ENCODE measurements at regions not wholly inside any gene's neighbourhood (a gene's known extent, or its start where the extent isn't known, plus 50 kb on each side); places are given as distances from the start of the nearest gene placed in this dataset.
"Not testable (repeated sequence)": the region's sequence is repeated elsewhere in the genome, so short reads cannot be mapped to it uniquely, and the experiment has no call there.

GRCh38 chr6:68229566-68229965 lies 405.5 kb upstream of the ADGRB3 start:
- Histone ChIP-seq H3K27me3 (ENCODE audit: low read length) (no peaks in the 10 kb centered on the region), H3K36me3 (ENCODE audit: insufficient read depth, low read length) (no peaks in the 10 kb centered on the region), H2AFZ (ENCODE audit: low read length) (no peak overlapping the region), H3K4me2 (ENCODE audit: low read depth, low read length, poor library complexity, severe bottlenecking) (no peak overlapping the region), H4K20me1 (ENCODE audit: insufficient read depth, low read depth, low read length) (no peaks in the 10 kb centered on the region), H3K9me2 (replicated peaks; ENCODE audit: insufficient read depth, low read length) (no peaks in the 10 kb centered on the region), H3K27ac (ENCODE audit: low read length) (no peak overlapping the region), H3K79me2 (ENCODE audit: low read length) (no peaks in the 10 kb centered on the region), H3K4me1 (ENCODE audit: low read length) (peaks cover 4% of the 10 kb centered on the region), H3K9me3 (ENCODE audit: low read length) (no peaks in the 10 kb centered on the region), H3K9ac (ENCODE audit: low read length) (no peak overlapping the region), H3K4me3 (ENCODE audit: low read length) (no peak overlapping the region)
- no peak for DNase-seq

GRCh38 chr6:68226460-68226859 lies 408.6 kb upstream of the ADGRB3 start:
- no peak overlapping the region for H2AFZ ChIP-seq (ENCODE audit: low read length)
- H3K27ac ChIP-seq (ENCODE audit: low read length), result no peak overlapping the region
- peak; percentile 65 for DNase-seq

GRCh38 chr6:68225729-68226128 lies 409.4 kb upstream of the ADGRB3 start:
- Histone ChIP-seq H2AFZ (ENCODE audit: low read length) (no peak overlapping the region), H3K9ac (ENCODE audit: low read length) (no peak overlapping the region), H3K79me2 (ENCODE audit: low read length) (no peaks in the 10 kb centered on the region)

More at GRCh38 chr6:68226460-68226859, 408.6 kb upstream of the ADGRB3 start:
- Histone ChIP-seq H3K9me3 (ENCODE audit: low read length) (no peaks in the 10 kb centered on the region), H3K4me3 (ENCODE audit: low read length) (no peak overlapping the region), H3K4me1 (ENCODE audit: low read length) (peaks cover 4% of the 10 kb centered on the region), H3K9ac (ENCODE audit: low read length) (no peak overlapping the region), H4K20me1 (ENCODE audit: insufficient read depth, low read depth, low read length) (no peaks in the 10 kb centered on the region), H3K9me2 (replicated peaks; ENCODE audit: insufficient read depth, low read length) (no peaks in the 10 kb centered on the region), H3K36me3 (ENCODE audit: insufficient read depth, low read length) (no peaks in the 10 kb centered on the region), H3K79me2 (ENCODE audit: low read length) (no peaks in the 10 kb centered on the region), H3K4me2 (ENCODE audit: low read depth, low read length, poor library complexity, severe bottlenecking) (no peak overlapping the region), H3K27me3 (ENCODE audit: low read length) (no peaks in the 10 kb centered on the region)

GRCh38 chr6:68211242-68211795 lies 423.8 kb upstream of the ADGRB3 start:
- Histone ChIP-seq H3K27me3 (ENCODE audit: low read length) (no peaks in the 10 kb centered on the region), H3K9me2 (replicated peaks; ENCODE audit: insufficient read depth, low read length) (no peaks in the 10 kb centered on the region)

More at GRCh38 chr6:68225729-68226128, 409.4 kb upstream of the ADGRB3 start:
- H3K27me3 ChIP-seq (ENCODE audit: low read length), result no peaks in the 10 kb centered on the region
- H3K4me2 ChIP-seq (ENCODE audit: low read depth, low read length, poor library complexity, severe bottlenecking), result no peak overlapping the region
- no peaks in the 10 kb centered on the region for H4K20me1 ChIP-seq (ENCODE audit: insufficient read depth, low read depth, low read length)
- H3K4me1 ChIP-seq (ENCODE audit: low read length), result peaks cover 4% of the 10 kb centered on the region
- H3K27ac ChIP-seq (ENCODE audit: low read length), result no peak overlapping the region
- no peaks in the 10 kb centered on the region for H3K36me3 ChIP-seq (ENCODE audit: insufficient read depth, low read length)
- no peaks in the 10 kb centered on the region for H3K9me3 ChIP-seq (ENCODE audit: low read length)
- no peaks in the 10 kb centered on the region for H3K9me2 ChIP-seq (replicated peaks; ENCODE audit: insufficient read depth, low read length)
- no peak for DNase-seq
- H3K4me3 ChIP-seq (ENCODE audit: low read length), result no peak overlapping the region

GRCh38 chr6:68207612-68208011 lies 427.5 kb upstream of the ADGRB3 start:
- not testable (repeated sequence) for H3K9ac ChIP-seq (ENCODE audit: low read length); H2AFZ ChIP-seq (ENCODE audit: low read length); H3K27ac ChIP-seq (ENCODE audit: low read length); H3K36me3 ChIP-seq (ENCODE audit: insufficient read depth, low read length); H3K4me3 ChIP-seq (ENCODE audit: low read length); DNase-seq; H3K9me3 ChIP-seq (ENCODE audit: low read length); H3K9me2 ChIP-seq (replicated peaks; ENCODE audit: insufficient read depth, low read length); H3K4me1 ChIP-seq (ENCODE audit: low read length); H3K27me3 ChIP-seq (ENCODE audit: low read length); H3K79me2 ChIP-seq (ENCODE audit: low read length); H4K20me1 ChIP-seq (ENCODE audit: insufficient read depth, low read depth, low read length); H3K4me2 ChIP-seq (ENCODE audit: low read depth, low read length, poor library complexity, severe bottlenecking)

More at GRCh38 chr6:68211242-68211795, 423.8 kb upstream of the ADGRB3 start:
- no peaks in the 10 kb centered on the region for H3K79me2 ChIP-seq (ENCODE audit: low read length)
- no peaks in the 10 kb centered on the region for H3K36me3 ChIP-seq (ENCODE audit: insufficient read depth, low read length)
- H3K4me3 ChIP-seq (ENCODE audit: low read length), result no peak overlapping the region
- no peak overlapping the region for H3K27ac ChIP-seq (ENCODE audit: low read length)
- H3K4me1 ChIP-seq (ENCODE audit: low read length), result no peaks in the 10 kb centered on the region
- H3K4me2 ChIP-seq (ENCODE audit: low read depth, low read length, poor library complexity, severe bottlenecking), result no peak overlapping the region
- H4K20me1 ChIP-seq (ENCODE audit: insufficient read depth, low read depth, low read length), result no peaks in the 10 kb centered on the region
- H2AFZ ChIP-seq (ENCODE audit: low read length), result no peak overlapping the region
- H3K9me3 ChIP-seq (ENCODE audit: low read length), result no peaks in the 10 kb centered on the region
- DNase-seq, result no peak
- no peak overlapping the region for H3K9ac ChIP-seq (ENCODE audit: low read length)

GRCh38 chr6:68200929-68201328 lies 434.2 kb upstream of the ADGRB3 start:
- H3K36me3 ChIP-seq (ENCODE audit: insufficient read depth, low read length), result no peaks in the 10 kb centered on the region
- no peak overlapping the region for H3K4me3 ChIP-seq (ENCODE audit: low read length)
- H3K9me2 ChIP-seq (replicated peaks; ENCODE audit: insufficient read depth, low read length), result no peaks in the 10 kb centered on the region

GRCh38 chr6:68197356-68197755 lies 437.7 kb upstream of the ADGRB3 start:
- Histone ChIP-seq H3K36me3 (ENCODE audit: insufficient read depth, low read length) (no peaks in the 10 kb centered on the region), H4K20me1 (ENCODE audit: insufficient read depth, low read depth, low read length) (no peaks in the 10 kb centered on the region), H3K4me2 (ENCODE audit: low read depth, low read length, poor library complexity, severe bottlenecking) (no peak overlapping the region), H3K79me2 (ENCODE audit: low read length) (no peaks in the 10 kb centered on the region), H3K9me2 (replicated peaks; ENCODE audit: insufficient read depth, low read length) (no peaks in the 10 kb centered on the region), H3K9me3 (ENCODE audit: low read length) (no peaks in the 10 kb centered on the region), H3K4me1 (ENCODE audit: low read length) (no peaks in the 10 kb centered on the region; the same call in 1 of the 2 replicates), H2AFZ (ENCODE audit: low read length) (no peak overlapping the region), H3K27me3 (ENCODE audit: low read length) (no peaks in the 10 kb centered on the region), H3K9ac (ENCODE audit: low read length) (no peak overlapping the region), H3K27ac (ENCODE audit: low read length) (no peak overlapping the region), H3K4me3 (ENCODE audit: low read length) (no peak overlapping the region)
- DNase-seq, result no peak

More at GRCh38 chr6:68200929-68201328, 434.2 kb upstream of the ADGRB3 start:
- Histone ChIP-seq H3K27me3 (ENCODE audit: low read length) (no peaks in the 10 kb centered on the region), H3K9ac (ENCODE audit: low read length) (no peak overlapping the region), H3K9me3 (ENCODE audit: low read length) (no peaks in the 10 kb centered on the region), H3K79me2 (ENCODE audit: low read length) (no peaks in the 10 kb centered on the region), H2AFZ (ENCODE audit: low read length) (no peak overlapping the region), H3K27ac (ENCODE audit: low read length) (no peak overlapping the region), H3K4me2 (ENCODE audit: low read depth, low read length, poor library complexity, severe bottlenecking) (no peak overlapping the region), H3K4me1 (ENCODE audit: low read length) (no peaks in the 10 kb centered on the region; the same call in 1 of the 2 replicates), H4K20me1 (ENCODE audit: insufficient read depth, low read depth, low read length) (no peaks in the 10 kb centered on the region)
- DNase-seq, result no peak

GRCh38 chr6:68196645-68197044 lies 438.4 kb upstream of the ADGRB3 start:
- Histone ChIP-seq H3K36me3 (ENCODE audit: insufficient read depth, low read length) (no peaks in the 10 kb centered on the region), H3K4me1 (ENCODE audit: low read length) (no peaks in the 10 kb centered on the region; the same call in 1 of the 2 replicates), H3K27me3 (ENCODE audit: low read length) (no peaks in the 10 kb centered on the region), H4K20me1 (ENCODE audit: insufficient read depth, low read depth, low read length) (no peaks in the 10 kb centered on the region), H3K4me2 (ENCODE audit: low read depth, low read length, poor library complexity, severe bottlenecking) (no peak overlapping the region), H3K9ac (ENCODE audit: low read length) (no peak overlapping the region), H3K79me2 (ENCODE audit: low read length) (no peaks in the 10 kb centered on the region), H3K9me2 (replicated peaks; ENCODE audit: insufficient read depth, low read length) (no peaks in the 10 kb centered on the region), H2AFZ (ENCODE audit: low read length) (no peak overlapping the region), H3K9me3 (ENCODE audit: low read length) (no peaks in the 10 kb centered on the region), H3K4me3 (ENCODE audit: low read length) (no peak overlapping the region), H3K27ac (ENCODE audit: low read length) (no peak overlapping the region)
- DNase-seq, result peak; percentile 84

All from Karpas-422 (cell line).